Testis (tissue), 2 donors: ENCODE measurements at regions not wholly inside any gene's neighbourhood (a gene's known extent, or its start where the extent isn't known, plus 50 kb on each side); places are given as distances from the start of the nearest gene placed in this dataset.

Source experiments
- DNase-seq: peaks from one replicate; pipeline ENCODE4 v3.0.0-alpha.2; 2019
- H3K27ac ChIP-seq, 2 donors: fragments of 200-600 bp; sonication (generic); one replicate each; pipeline ENCODE4 v1.5.1; 2019
- H3K27me3 ChIP-seq: fragments of 200-600 bp; sonication (generic); one replicate; pipeline ENCODE4 v1.5.1; 2019
- H3K36me3 ChIP-seq: fragments of 200-600 bp; sonication (generic); one replicate; pipeline ENCODE4 v1.5.1; 2017; ENCODE audit warnings: low read depth; ENCODE audit errors: missing control alignments
- H3K4me1 ChIP-seq: fragments of 200-600 bp; sonication (generic); one replicate; pipeline ENCODE4 v1.5.1; 2019
- H3K4me3 ChIP-seq, 2 donors: fragments of 200-600 bp; sonication (generic); one replicate each; pipeline ENCODE4 v1.5.1; 2017 to 2019
- H3K9me3 ChIP-seq: fragments of 200-600 bp; sonication (generic); one replicate; pipeline ENCODE4 v1.5.1; 2017
- CTCF ChIP-seq, 3 experiments: fragments of 450-650 bp in 2 of 3; fragments of 200-600 bp in 1 of 3; sonication (generic) in 1 of 3; IDR thresholded peaks; one replicate each; pipeline ENCODE4 v1.5.1; 2016 to 2019; ENCODE audit warnings: antibody characterized with exemption in 3 of 3, mild to moderate bottlenecking in 2 of 3, moderate library complexity in 1 of 3
- POLR2A ChIP-seq: fragments of 450-650 bp; IDR thresholded peaks from one replicate; pipeline ENCODE4 v1.6.1; 2017; ENCODE audit warnings: antibody characterized with exemption, mild to moderate bottlenecking, moderate library complexity
- WGBS, 2 donors: methylation state at CpG; one replicate each; pipeline ENCODE4 v1.1.5; 2018; 5-methylcytosine and 5-hydroxymethylcytosine counted together
- intact Hi-C: fragments of 100-400 bp; cut with DNase I; formaldehyde crosslinking; loops from one replicate; pipeline ENCODE4 v1.15.1; 2023; ENCODE audit warnings: low total_unique reads

- Histone ChIP-seq H3K4me1 (no peaks in the 10 kb centered on the region), H3K27ac (no peak overlapping the region), H3K9me3 (no peaks in the 10 kb centered on the region), H3K36me3 (no peaks in the 10 kb centered on the region), H3K4me3 (no peak overlapping the region), H3K27me3 (no peaks in the 10 kb centered on the region)
- 57 to 70% methylated on average over 1 of the region's 1 CpG for WGBS, 2 donors
- no peak for DNase-seq
- intact Hi-C loops = no loop called here
- TF ChIP-seq POLR2A (no peak), CTCF (IDR thresholded peaks at IDR 0.05) (no peak)
Measured at GRCh38 chr3:107008213-107008612, 369.0 kb upstream of the CCDC54 start.

- Histone ChIP-seq H3K27me3 (no peaks in the 10 kb centered on the region), H3K36me3 (no peaks in the 10 kb centered on the region), H3K9me3 (no peaks in the 10 kb centered on the region), H3K27ac (no peak overlapping the region), H3K4me1 (no peaks in the 10 kb centered on the region), H3K4me3 (no peak overlapping the region)
- intact Hi-C loops = no loop called here
- DNase-seq = no peak
- TF ChIP-seq CTCF (IDR thresholded peaks at IDR 0.05) (no peak), POLR2A (no peak)
- WGBS, 2 donors = 68 to 82% methylated on average over 1 of the region's 1 CpG
Measured at GRCh38 chr3:107013641-107014040, 363.6 kb upstream of the CCDC54 start.

- Histone ChIP-seq H3K27ac (no peak overlapping the region), H3K4me3 (no peak overlapping the region), H3K4me1 (peaks cover 11% of the 10 kb centered on the region), H3K36me3 (no peaks in the 10 kb centered on the region), H3K9me3 (no peaks in the 10 kb centered on the region), H3K27me3 (no peaks in the 10 kb centered on the region)
- intact Hi-C loops = no loop called here
- TF ChIP-seq POLR2A (no peak), CTCF (IDR thresholded peaks at IDR 0.05) (no peak)
- DNase-seq = peak; percentile 52
- 24 to 37% methylated on average over 2 of the region's 2 CpGs for WGBS, 2 donors
Measured at GRCh38 chr3:107024551-107025026, 352.6 kb upstream of the CCDC54 start.

- H3K36me3 ChIP-seq = no peaks in the 10 kb centered on the region
- no peak overlapping the region for H3K27ac ChIP-seq
- intact Hi-C loops = no loop called here
- no peak overlapping the region for H3K4me3 ChIP-seq
- TF ChIP-seq CTCF (IDR thresholded peaks at IDR 0.05) = no peak
- TF ChIP-seq POLR2A = no peak
- 32 to 39% methylated on average over 3 of the region's 3 CpGs for WGBS, 2 donors
- peaks cover 11% of the 10 kb centered on the region for H3K4me1 ChIP-seq
- no peaks in the 10 kb centered on the region for H3K9me3 ChIP-seq
- DNase-seq = no peak
- H3K27me3 ChIP-seq = no peaks in the 10 kb centered on the region
Measured at GRCh38 chr3:107025961-107026360, 351.3 kb upstream of the CCDC54 start.

GRCh38 chr3:107028086-107028485 is 349.2 kb upstream of the CCDC54 start:
- TF ChIP-seq CTCF (IDR thresholded peaks at IDR 0.05) (no peak), POLR2A (no peak)
- no peaks in the 10 kb centered on the region for H3K9me3 ChIP-seq
- H3K27me3 ChIP-seq = no peaks in the 10 kb centered on the region
- intact Hi-C loops = no loop called here
- no peaks in the 10 kb centered on the region for H3K36me3 ChIP-seq
- DNase-seq = no peak
- H3K4me3 ChIP-seq = no peak overlapping the region
- 95 to 96% methylated on average over 1 of the region's 1 CpG for WGBS, 2 donors
- peaks cover 11% of the 10 kb centered on the region for H3K4me1 ChIP-seq
- H3K27ac ChIP-seq = no peak overlapping the region
